ENCODE measurements at regions not wholly inside any gene's neighbourhood (a gene's known extent, or its start where the extent isn't known, plus 50 kb on each side); places are given as distances from the start of the nearest gene placed in this dataset.

DNA sequence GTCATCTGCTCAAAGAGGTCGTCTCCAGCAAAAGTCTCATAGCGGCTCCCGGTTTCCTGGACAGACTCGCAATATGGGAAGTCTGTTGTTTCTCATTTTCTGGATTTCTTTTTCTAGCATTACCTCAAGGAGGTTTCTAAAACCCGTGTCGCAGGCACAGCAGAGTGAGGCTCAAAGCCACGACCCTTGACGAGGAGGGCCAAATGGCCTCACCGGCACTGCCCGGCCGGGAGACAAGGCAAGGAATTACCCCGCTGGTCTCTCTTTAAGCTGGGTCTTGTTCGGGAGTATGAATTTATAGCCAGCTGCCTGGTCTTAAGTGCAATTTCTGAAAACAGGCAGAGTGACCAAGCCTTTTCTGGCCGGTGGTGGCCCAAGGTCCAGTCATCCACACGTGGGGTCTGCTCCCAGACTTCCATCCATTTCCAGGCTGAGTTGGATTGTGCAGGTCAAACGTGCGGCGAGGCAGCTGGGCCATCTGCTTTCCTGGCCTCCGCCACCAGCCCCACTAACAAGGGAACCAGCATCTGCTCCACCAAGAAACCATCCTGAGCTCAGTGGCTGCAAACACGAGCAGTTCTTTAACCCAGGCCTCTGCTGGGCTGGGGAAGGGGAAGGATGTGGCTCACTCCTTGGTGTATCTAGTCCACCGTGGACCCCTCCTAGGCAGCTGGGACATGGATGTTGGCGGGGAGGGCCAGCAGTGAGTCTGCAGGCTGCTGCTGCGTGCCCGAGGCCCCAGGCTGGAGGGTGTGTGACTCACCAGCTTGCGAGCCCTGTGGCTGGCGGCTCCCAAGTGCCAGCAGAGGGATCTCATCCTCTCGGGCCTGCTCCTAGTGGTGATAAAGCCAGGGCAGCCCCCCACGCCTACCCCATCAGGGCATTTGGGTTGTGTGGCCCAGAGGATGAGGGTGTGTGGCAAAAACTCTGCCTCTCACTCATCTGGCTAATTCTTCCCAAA lies 55.6 kb upstream of the COL5A1 start:
- DNase-seq (ENCODE audit: low spot score): no peak

- DNase-seq (ENCODE audit: low spot score): no peak
Observed at GRCh38 chr9:134589748-134590147, 51.9 kb upstream of the COL5A1 start.

- no peak for DNase-seq (ENCODE audit: low spot score)
Observed at GRCh38 chr9:134590240-134591081, 51.1 kb upstream of the COL5A1 start.

DNA sequence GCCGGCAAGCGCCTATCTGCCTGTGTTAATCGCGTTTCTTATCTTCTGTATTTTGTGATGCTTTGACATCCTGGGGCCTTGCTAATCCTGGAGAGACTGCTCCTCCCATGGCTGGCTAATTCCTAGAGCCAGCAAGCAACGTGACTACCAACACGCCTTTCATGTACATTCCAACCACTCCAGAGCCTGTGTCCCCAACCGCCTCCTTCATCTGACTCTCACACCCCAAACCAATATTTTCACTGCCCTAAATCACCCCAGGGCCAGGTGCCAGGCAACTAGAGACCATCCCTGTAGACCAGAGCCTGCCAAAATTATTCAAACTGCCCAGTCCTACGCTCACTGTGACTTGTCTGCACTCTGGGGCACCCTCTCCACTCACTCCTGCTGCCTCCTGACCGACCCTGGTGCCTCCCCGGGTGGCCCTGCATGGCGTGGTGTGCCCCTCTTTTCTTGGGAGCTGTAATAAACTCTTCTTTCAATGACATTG lies 50.5 kb upstream of the COL5A1 start:
- DNase-seq (ENCODE audit: low spot score): peak; percentile 6

DNA sequence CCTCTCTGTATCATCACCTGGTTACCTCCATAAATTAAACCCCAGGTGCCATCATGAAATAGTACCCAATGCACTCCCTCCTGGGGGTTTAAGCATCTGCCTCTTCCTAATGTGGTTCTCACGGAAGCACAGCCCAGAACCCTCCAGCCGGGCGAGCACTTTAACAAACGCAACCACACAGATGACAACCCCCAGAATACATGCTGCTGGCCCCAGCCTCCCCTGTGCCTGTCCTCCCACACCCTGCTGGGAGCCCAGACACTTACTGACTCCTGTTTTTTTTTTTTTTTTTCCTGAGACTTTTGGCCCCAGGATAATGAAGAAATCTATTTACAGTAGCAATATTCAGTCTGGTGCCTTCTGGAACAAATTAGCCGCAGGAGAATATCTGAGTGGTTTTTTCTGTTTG lies 50.0 kb upstream of the COL5A1 start:
- DNase-seq (ENCODE audit: low spot score): peak; percentile 19

Data from pons (tissue), 1 donor.